ENCODE measurements at regions not wholly inside any gene's neighbourhood (a gene's known extent, or its start where the extent isn't known, plus 50 kb on each side); places are given as distances from the start of the nearest gene placed in this dataset.

GRCh38 chr4:120440730-120441129 is 374.1 kb upstream of the MAD2L1 start:
- H3K27ac ChIP-seq (ENCODE audit: control insufficient read depth, insufficient read depth, low read length): no peak overlapping the region
- no peaks in the 10 kb centered on the region for H3K9me3 ChIP-seq (ENCODE audit: control insufficient read depth, low read depth, low read length)
- H3K4me1 ChIP-seq (ENCODE audit: control insufficient read depth, extremely low read depth, insufficient read depth, low read length): no peaks in the 10 kb centered on the region
- H3K79me2 ChIP-seq (ENCODE audit: control insufficient read depth, insufficient read depth, low read length): no peaks in the 10 kb centered on the region
- DNase-seq (ENCODE audit: low read depth, low spot score) (no peak), FAIRE-seq (no peak)
- no peak overlapping the region for H3K4me2 ChIP-seq (ENCODE audit: control insufficient read depth, extremely low read depth, insufficient read depth, low read depth, low read length)
- H2AFZ ChIP-seq (ENCODE audit: control insufficient read depth, low read length): no peak overlapping the region
- TF ChIP-seq CTCF (optimal IDR thresholded peaks at IDR 0.05 in 1 of 3, IDR thresholded peaks at IDR 0.05 in 1 of 3, conservative IDR thresholded peaks at IDR 0.05 in 1 of 3; ENCODE audit: extremely low read depth in 1 of 3, insufficient read depth in 2 of 3, low read length in 3 of 3): no peak
- no peak for TF ChIP-seq EZH2 (IDR thresholded peaks at IDR 0.05; ENCODE audit: low read length)
- no peak overlapping the region for H3K4me3 ChIP-seq (ENCODE audit: control insufficient read depth in 2 of 3, extremely low read depth in 1 of 3, insufficient read depth in 2 of 3, low read depth in 1 of 3, low read length in 3 of 3)
- no peaks in the 10 kb centered on the region for H3K27me3 ChIP-seq (ENCODE audit: control insufficient read depth, extremely low read depth, insufficient read depth, low read length)
- dilution Hi-C loops (cut with MboI; ENCODE audit: extremely low pct_ligation_motif_present, low sequenced_read_pairs): no loop called here
- H3K9ac ChIP-seq (ENCODE audit: control insufficient read depth, extremely low read depth, insufficient read depth, low read length): no peak overlapping the region
- no peaks in the 10 kb centered on the region for H3K36me3 ChIP-seq (ENCODE audit: control insufficient read depth in 2 of 2, extremely low read depth in 1 of 2, insufficient read depth in 2 of 2, low read length in 2 of 2)
- H4K20me1 ChIP-seq (ENCODE audit: control insufficient read depth, extremely low read depth, insufficient read depth, low read length): no peaks in the 10 kb centered on the region
- no peaks in the 10 kb centered on the region for H3K9me1 ChIP-seq (ENCODE audit: control insufficient read depth, extremely low read depth, insufficient read depth, low read length)

GRCh38 chr4:120435179-120435578 is 368.5 kb upstream of the MAD2L1 start:
- no peak overlapping the region for H3K4me3 ChIP-seq (ENCODE audit: control insufficient read depth in 2 of 3, extremely low read depth in 1 of 3, insufficient read depth in 2 of 3, low read depth in 1 of 3, low read length in 3 of 3)
- H4K20me1 ChIP-seq (ENCODE audit: control insufficient read depth, extremely low read depth, insufficient read depth, low read length): no peaks in the 10 kb centered on the region
- no peak overlapping the region for H3K27ac ChIP-seq (ENCODE audit: control insufficient read depth, insufficient read depth, low read length)
- H3K27me3 ChIP-seq (ENCODE audit: control insufficient read depth, extremely low read depth, insufficient read depth, low read length): no peaks in the 10 kb centered on the region
- H3K79me2 ChIP-seq (ENCODE audit: control insufficient read depth, insufficient read depth, low read length): no peaks in the 10 kb centered on the region
- H3K9me1 ChIP-seq (ENCODE audit: control insufficient read depth, extremely low read depth, insufficient read depth, low read length): no peaks in the 10 kb centered on the region
- dilution Hi-C loops (cut with MboI; ENCODE audit: extremely low pct_ligation_motif_present, low sequenced_read_pairs): no loop called here
- TF ChIP-seq EZH2 (IDR thresholded peaks at IDR 0.05; ENCODE audit: low read length) (no peak), CTCF (optimal IDR thresholded peaks at IDR 0.05 in 1 of 3, IDR thresholded peaks at IDR 0.05 in 1 of 3, conservative IDR thresholded peaks at IDR 0.05 in 1 of 3; ENCODE audit: extremely low read depth in 1 of 3, insufficient read depth in 2 of 3, low read length in 3 of 3) (no peak)
- no peak overlapping the region for H2AFZ ChIP-seq (ENCODE audit: control insufficient read depth, low read length)
- H3K4me2 ChIP-seq (ENCODE audit: control insufficient read depth, extremely low read depth, insufficient read depth, low read depth, low read length): no peak overlapping the region
- DNase-seq (ENCODE audit: low read depth, low spot score) (no peak), FAIRE-seq (no peak)
- no peaks in the 10 kb centered on the region for H3K36me3 ChIP-seq (ENCODE audit: control insufficient read depth in 2 of 2, extremely low read depth in 1 of 2, insufficient read depth in 2 of 2, low read length in 2 of 2)
- H3K9ac ChIP-seq (ENCODE audit: control insufficient read depth, extremely low read depth, insufficient read depth, low read length): no peak overlapping the region
- no peaks in the 10 kb centered on the region for H3K4me1 ChIP-seq (ENCODE audit: control insufficient read depth, extremely low read depth, insufficient read depth, low read length)
- no peaks in the 10 kb centered on the region for H3K9me3 ChIP-seq (ENCODE audit: control insufficient read depth, low read depth, low read length)
